GM18867 (cell line): ENCODE measurements at regions not wholly inside any gene's neighbourhood (a gene's known extent, or its start where the extent isn't known, plus 50 kb on each side); places are given as distances from the start of the nearest gene placed in this dataset.
A peak's percentile ranks its signal among the peaks of the same experiment; 100 is the strongest.
"Not testable (repeated sequence)": the region's sequence is repeated elsewhere in the genome, so short reads cannot be mapped to it uniquely, and the experiment has no call there.

Experiments used
- ATAC-seq: cut with Tn5 transposase; IDR thresholded peaks from one replicate; pipeline ENCODE4 v1.9.1; 2021; ENCODE audit warnings: mild to moderate bottlenecking, moderate library complexity; ENCODE audit not compliant: unreplicated experiment

- no peak for ATAC-seq
Measured at GRCh38 chr1:200496937-200497336, 87.1 kb upstream of the ZNF281 start.

- no peak for ATAC-seq
Measured at GRCh38 chr1:200495901-200496300, 86.1 kb upstream of the ZNF281 start.

- ATAC-seq, result no peak
Measured at GRCh38 chr1:200493344-200493743, 83.5 kb upstream of the ZNF281 start.

- no peak for ATAC-seq
Measured at GRCh38 chr1:200491103-200491502, 81.3 kb upstream of the ZNF281 start.

GRCh38 chr1:200490183-200490582 is 80.3 kb upstream of the ZNF281 start:
- no peak for ATAC-seq

- peak; percentile 74 for ATAC-seq
Measured at GRCh38 chr1:200488375-200489165, 78.7 kb upstream of the ZNF281 start.

- no peak for ATAC-seq
Measured at GRCh38 chr1:200487650-200488049, 77.8 kb upstream of the ZNF281 start.

- ATAC-seq, result no peak
Measured at GRCh38 chr1:200486634-200487033, 76.8 kb upstream of the ZNF281 start.

- ATAC-seq, result not testable (repeated sequence)
Measured at GRCh38 chr1:200484438-200484946, 74.7 kb upstream of the ZNF281 start.

- ATAC-seq, result peak; percentile 96
Measured at GRCh38 chr1:200483491-200484143, 73.8 kb upstream of the ZNF281 start.

GRCh38 chr1:200480964-200481363 is 71.1 kb upstream of the ZNF281 start:
- ATAC-seq, result no peak

GRCh38 chr1:200479816-200480215 is 70.0 kb upstream of the ZNF281 start:
- no peak for ATAC-seq

GRCh38 chr1:200478945-200479558 is 69.2 kb upstream of the ZNF281 start:
- ATAC-seq, result no peak

- ATAC-seq, result no peak
Measured at GRCh38 chr1:200478239-200478623, 68.4 kb upstream of the ZNF281 start.

- no peak for ATAC-seq
Measured at GRCh38 chr1:200474633-200475032, 64.8 kb upstream of the ZNF281 start.

GRCh38 chr1:200473698-200474371 is 64.0 kb upstream of the ZNF281 start:
- peak; percentile 82 for ATAC-seq

- no peak for ATAC-seq
Measured at GRCh38 chr1:200471739-200472138, 61.9 kb upstream of the ZNF281 start.

GRCh38 chr1:200468264-200469001 is 58.6 kb upstream of the ZNF281 start:
- no peak for ATAC-seq

GRCh38 chr1:200464784-200465400 is 55.1 kb upstream of the ZNF281 start:
- ATAC-seq, result no peak
